Kidney glomerular epithelial cell (primary cell): ENCODE measurements at regions not wholly inside any gene's neighbourhood (a gene's known extent, or its start where the extent isn't known, plus 50 kb on each side); places are given as distances from the start of the nearest gene placed in this dataset.

Experiments
- DNase-seq: peaks from one replicate; lab custom pipeline; 2025; lab: John Stamatoyannopoulos, UW

DNA sequence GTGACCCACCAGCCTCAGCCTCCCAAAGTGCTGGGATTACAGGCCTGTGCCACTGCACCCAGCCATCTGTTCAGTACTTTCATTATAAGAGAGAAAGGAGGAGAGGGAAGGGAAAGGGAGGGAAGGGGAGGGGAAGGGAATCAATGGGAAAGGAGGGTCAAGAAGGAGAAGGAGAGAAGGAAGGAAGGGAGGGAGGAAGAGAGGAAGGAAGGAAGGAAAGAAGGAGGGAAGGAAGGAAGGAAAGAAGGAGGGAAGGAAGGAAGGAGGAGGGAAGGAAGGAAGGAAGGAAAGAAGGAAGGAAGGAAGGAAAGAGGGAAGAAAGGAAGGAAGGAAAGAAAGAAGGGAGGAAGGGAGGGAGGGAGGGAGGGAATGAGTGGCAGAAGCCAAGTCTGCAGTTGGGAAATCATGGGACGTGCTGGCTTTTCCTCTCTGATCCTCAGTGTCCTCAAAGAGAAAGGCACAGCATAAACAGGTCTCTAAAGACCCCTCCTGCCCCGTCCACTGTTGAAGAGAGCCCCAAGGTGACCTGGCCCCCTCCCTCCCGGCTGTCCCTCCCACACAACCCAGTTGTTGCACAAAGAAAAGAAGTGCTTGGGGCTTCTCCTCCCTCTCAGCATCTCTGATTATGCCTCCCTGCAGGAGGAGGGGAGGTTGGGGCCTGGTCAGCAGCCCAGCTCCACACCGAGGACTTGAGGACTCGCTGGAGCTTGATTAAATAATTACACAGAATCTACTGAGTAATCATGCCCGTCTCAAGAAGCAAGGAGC is 69.1 kb upstream of the TOP1 start:
- no peak for DNase-seq

DNA sequence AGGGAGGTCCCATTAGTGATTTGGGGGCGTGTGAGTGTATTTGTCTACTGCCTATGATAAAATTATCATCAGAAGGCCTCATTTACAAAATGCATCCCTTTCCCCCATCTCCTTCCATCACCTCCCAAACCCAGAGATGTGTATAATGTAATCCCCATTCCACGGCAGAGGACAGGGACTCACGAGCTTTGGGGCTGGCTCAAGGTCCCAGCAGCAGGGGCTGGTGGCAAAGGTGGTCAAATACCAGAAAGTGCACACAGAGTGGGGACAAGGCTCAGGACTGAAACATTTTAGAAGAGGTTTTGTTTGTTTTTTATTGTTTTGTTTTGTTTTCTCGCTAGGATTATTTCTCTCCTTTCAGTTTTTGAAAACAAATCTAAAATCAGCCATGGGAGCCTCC is 68.5 kb upstream of the TOP1 start:
- no peak for DNase-seq

DNA sequence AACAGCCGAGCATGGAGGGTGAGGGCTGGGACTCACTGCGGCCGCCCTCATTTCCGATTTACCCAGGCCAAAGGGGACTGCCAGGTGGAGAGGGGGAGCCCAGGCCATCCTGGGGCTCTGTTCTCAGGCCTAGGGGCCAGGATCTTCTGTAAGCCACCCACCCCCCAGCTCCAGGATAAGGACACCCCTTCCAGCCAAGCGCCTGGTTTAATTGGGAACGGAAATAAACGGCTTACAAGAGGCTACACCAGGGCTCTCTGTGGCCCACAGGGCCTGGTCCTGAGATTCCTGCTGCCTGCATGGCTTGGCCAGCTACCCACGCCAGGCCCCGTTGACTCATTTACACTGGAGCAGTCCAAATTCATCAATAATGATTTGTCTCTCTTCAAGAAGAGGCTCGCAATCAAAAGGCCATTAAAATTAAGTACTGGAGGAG is 68.1 kb upstream of the TOP1 start:
- no peak for DNase-seq

DNA sequence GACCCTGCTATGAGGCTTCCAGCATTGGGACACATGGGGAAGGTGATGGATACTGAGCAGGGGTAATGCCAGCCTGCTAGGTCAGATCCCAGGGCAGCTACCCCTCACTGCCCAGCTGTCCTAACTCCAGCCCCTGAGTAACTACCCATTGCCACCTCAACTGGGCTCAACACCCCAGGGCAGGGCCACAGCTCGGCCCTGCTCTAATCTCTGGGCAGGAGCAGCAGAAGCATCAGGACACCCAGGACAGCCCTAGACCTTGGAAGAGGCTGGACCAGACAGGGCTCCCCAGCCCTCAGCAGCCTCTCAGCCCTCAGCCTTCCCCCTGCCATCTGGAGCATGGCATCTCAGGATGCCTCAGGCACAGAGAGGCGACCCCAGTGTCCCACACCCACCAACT is 67.4 kb upstream of the TOP1 start:
- DNase-seq = no peak

DNA sequence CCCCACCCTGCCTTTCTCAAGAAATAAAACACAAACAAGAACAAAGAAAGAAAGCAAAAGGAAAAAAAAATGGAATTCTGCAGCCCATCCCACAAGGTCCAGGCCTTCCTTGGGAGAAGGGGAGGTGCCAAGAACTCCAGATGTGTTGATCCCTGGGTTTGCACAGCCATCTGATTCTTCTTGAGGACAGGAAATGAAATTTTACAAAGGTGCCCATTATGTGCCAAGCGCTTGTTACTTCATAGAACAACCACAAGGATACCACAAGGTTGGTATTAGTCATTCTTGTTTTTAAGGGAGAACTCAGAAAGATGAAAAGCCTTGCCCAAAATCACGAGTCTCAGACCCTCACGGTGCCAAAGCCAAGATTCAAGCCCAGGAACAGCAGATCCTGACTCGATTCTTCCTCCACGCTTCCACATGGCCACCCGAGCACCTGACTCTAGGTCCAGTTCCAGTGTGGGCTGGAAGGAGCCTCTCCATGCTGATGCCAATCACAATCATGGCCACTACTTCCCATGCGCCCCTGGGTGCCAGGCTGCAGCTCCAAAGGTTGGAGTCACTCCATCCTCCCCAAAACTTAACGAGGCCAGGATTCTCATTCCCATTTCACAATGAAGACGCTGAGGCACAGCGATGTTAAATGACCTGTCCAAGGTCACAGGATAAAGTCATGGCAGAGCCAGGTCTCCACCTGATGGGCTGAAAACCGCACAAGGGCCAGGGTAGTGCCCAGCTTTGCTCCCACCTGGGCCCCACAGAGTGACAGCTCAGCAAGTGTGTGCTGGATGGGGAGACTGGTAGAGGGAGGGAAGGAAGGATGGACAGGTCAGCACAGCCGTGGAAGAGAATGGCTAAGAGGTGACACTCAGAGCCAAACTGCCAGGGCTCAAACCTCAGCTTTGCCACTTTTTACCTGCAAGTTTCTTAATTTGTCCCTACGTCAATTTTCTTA is 66.7 kb upstream of the TOP1 start:
- no peak for DNase-seq

DNA sequence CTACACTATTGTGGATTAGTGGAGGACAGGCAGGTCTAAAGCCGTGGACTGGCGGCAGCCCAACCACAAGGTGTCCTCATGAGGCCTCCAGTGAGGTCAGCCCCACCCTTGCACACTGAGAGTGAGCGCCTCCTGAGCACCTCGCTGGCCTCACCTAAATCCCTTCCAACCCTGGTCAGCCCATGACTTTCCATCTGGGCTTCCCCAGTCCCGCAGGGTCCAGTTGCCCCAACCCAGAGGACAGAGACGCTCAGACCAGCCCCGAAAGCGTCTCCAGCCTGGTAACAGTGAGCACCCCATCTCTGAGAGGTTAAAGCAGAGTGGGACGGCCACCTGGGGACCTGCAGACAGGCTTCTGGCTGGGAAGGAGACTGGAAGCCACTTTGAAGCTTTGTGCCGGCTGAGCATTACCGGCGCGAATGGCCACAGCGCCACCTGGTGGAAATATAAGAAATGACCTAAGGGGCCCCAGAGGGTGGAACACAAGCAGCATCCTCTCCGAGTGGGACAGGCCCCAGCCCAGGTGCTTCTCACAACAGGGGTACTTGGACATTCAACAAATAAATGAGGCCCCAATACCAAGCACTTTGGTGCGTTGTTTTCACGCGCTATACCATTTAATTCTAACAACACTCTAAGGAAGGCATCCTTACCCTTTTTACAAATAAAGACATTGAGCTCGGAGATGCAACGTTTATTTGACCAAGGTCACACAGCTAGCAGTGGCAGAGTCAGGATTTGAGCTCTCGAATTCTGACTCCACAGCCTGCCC is 65.7 kb upstream of the TOP1 start:
- peak; percentile 63 for DNase-seq

DNA sequence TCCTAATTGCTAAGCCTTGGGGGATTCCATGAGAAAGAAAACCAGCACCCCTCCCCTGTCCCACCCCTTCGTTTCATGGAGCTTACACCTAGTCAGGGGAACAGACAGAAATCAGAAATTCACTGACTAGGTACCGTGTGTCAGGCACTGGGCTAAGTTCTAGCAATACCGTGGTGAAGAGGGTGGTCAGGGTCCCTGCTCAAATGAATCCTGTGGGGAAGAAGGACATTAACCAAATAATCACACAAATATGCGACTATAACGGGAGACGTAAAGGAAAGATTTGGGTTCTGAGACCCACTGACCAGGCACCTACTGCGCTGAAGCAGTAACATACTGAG is 65.1 kb upstream of the TOP1 start:
- no peak for DNase-seq

DNA sequence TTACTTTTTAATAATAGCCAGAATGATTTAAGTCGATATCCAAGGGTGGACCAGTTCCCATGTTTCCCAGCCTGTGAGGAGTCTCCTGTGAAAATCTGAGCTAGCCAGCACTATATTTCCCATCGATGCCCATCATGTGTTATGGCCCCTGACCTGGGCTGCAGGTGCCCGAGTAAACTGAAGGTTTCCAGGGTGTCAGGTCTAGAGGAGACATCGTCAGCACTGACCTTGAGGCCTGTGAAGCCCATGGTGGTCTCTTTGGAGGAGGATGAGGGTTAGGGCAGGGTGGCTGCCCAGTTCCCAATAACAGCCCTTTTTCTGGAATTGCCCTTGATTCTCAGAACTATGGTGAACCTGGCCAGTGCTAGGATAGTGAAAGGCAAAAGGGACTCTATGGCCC is 63.0 kb upstream of the TOP1 start:
- DNase-seq = no peak

DNA sequence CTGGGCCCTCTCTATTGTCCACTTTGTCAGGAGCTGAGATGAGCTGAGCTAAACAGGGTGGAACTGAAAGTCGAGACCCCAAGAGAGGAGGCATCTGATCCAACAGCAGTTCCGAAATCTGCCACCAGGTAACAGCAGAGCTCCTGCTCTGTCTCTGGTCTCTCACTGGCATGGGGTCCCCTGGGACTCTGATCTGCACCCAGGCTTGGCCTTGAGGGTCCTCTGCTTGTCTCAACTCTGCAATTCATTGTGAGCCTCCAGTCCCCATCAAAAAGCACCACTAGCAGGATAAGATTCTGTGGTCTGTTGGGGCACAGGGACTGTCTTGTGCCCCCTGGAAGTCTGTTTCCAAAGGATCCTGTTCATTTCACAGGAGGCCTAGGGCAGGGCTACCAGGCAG is 62.5 kb upstream of the TOP1 start:
- DNase-seq = no peak

DNA sequence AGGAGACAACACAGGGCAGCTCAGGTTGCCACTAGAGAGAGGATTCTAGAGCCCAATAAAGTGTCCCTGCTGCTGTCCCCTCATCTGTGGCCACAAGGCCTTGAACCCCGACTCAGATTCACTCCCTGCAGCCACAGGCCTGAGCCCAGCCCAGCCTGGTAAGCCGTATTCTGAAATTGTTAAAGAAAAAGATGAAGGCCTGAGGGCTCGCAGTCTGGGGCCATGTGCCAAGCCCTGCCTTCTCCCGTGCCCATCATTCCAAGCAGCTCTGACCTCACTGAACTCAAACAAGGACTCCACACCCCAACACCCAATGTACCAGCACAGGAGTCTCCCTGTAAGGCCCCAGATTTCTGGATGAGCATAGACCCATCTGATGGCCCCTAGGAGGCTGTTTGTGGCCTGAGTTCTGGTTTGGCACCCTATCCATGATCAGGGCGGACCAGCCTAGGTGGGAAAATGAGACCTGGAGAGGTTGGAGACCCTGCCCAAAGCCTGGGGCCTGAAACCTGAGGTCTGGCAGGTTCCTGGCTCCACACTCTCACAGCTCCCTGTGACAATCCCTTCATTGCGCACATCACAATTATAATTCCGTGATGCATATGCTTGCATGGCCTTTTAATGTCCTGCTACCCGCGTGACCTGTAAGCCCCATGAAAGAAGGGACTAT is 62.0 kb upstream of the TOP1 start:
- no peak for DNase-seq

DNA sequence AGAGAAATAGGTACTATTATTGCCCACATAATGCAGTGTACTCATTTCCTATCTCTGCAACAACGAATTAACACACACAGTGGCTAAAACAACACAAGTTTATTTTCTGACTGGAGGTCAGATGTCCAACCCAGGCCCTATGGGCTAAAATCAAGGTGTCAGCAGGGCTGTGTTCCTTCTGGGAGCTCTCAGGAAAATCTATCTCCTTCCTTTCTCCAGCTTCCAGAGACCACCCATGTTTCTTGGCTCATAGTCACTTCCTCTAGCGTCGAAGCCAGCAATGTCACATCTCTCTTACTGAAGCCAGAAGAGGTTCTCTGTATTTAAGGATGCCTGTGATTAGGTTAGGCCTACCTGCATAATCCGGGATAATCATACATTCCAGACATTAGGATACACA is 60.9 kb upstream of the TOP1 start:
- DNase-seq = no peak

DNA sequence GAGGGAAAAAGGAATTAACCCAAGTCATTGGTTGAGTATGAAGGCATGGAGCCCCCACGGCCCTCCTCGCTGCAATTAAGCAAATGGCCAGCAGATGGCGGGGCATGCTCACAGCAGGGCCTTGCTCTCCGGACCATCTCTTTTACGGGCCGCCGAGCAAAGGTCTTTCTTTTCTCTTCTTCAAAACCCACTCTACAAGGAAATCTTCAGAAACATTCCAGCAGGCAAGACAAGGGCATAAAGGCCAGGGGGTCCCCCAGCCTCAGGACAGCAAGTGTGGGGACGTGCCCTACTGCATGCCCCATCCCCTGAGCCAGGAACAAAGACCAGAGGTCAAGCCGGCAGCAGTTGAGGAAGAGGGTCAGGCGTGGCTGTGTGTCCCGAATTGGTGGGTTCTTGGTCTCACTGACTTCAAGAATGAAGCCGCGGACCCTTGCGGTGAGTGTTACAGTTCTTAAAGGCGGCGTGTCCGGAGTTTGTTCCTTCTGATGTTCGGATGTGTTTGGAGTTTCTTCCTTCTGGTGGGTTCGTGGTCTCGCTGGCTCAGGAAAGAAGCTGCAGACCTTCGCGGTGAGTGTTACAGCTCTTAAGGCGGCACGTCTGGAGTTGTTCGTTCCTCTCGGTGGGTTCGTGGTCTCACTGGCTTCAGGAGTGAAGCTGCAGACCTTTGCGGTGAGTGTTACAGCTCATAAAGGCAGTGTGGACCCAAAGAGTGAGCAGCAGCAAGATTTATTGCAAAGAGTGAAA is 59.6 kb upstream of the TOP1 start:
- peak; percentile 71 for DNase-seq

DNA sequence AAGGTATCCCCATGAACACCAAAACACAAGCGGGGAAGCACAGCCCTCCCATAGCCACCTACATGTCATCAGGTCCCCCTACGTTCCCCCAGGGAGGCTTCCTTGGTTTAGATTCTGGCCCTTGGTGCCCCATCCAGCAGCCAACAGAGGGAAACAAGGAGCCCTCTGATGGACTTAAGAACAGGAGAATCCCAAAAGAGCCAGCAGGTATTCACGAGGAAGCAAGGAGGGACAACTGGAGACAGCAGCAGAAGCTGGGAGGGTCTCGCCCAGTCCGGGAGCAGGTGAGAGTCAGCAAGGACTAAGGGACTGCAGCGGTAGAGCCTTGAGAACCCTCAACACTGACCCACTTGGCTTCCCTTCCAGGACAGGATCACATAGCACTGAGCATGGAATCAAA is 58.4 kb upstream of the TOP1 start:
- DNase-seq = no peak

DNA sequence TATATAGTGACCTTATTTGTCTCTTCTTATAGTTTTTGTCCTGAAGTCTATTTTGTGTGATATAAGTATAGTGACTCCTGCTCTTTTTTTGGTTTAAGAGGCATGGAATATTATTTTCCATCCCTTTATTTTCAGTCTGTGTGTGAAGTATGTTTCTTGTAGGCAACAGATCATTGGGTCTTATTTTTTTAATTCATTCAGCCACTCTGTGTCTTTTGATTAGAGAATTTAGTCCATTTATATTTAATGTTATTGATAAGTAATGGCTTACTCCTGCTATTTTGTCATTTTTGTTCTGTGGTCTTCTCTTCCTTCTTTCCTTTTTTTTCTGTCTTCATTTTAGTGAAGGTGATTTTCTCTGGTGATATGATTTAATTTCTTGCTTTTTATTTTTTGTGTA is 51.4 kb upstream of the TOP1 start:
- no peak for DNase-seq

DNA sequence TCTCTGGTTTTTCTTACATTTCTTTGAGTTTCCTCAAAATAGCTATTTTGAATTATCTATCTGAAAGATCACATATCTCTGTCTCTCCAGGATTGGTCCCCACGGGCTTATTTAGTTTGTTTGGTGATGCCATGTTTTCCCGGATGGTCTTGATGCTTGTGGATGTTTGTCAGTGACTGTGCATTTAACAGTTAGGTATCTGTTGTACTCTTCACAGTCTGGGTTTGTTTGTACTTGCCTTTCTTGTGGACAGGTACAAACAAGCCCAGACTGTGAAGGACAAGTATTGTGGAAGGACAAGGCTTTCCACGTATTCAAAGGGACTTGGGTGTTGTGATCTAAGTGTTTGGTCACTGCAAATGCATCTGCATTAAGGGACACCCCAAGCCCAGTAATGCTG is 49.9 kb upstream of the TOP1 start:
- no peak for DNase-seq
